AML-193 (cell line): ENCODE measurements at regions not wholly inside any gene's neighbourhood (a gene's known extent, or its start where the extent isn't known, plus 50 kb on each side); places are given as distances from the start of the nearest gene placed in this dataset.
A peak's percentile ranks its signal among the peaks of the same experiment; 100 is the strongest.

ENCODE experiments used
- DNase-seq, 2 experiments: peaks; one replicate each; lab custom pipeline; 2025; lab: John Stamatoyannopoulos, UW

DNA sequence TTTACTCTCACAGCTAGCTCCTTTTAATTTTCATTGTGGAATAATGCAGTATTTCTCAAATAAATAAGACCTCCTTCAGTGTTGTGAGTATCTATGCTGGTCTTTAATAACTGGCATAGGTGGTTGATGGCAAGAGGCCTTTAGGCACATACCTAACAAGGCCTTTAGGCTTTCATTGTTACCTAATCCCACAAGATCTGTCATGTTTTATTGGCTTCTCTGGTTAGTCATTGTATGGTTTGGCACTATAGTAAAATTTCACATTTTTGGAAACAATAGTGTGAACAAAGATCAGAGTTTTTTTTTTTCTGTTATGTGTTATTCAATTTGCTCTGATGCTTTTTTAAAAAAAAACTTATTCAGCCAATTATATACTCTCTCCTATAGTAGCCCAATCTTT lies 89.8 kb upstream of the NEUROD1 start:
- no peak for DNase-seq

DNA sequence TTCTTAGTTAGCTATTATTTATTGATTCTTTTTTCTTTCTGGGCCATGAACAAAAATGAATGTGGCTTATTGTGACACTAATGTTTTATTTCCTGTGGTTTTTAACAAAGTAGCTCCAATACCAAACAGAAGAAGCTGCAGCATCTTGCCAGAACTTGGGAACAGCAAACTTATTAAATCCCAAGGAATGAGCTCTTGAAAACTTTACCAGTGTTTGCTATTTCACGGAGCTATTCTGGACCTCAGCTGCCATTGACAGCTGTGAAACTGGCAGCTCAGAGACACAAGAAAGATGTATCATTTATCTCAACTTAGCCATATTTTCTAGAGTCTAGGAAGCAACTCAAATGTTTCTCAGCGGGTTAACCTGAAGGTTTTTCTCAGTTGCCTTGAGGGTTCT lies 91.0 kb upstream of the NEUROD1 start:
- no peak for DNase-seq

DNA sequence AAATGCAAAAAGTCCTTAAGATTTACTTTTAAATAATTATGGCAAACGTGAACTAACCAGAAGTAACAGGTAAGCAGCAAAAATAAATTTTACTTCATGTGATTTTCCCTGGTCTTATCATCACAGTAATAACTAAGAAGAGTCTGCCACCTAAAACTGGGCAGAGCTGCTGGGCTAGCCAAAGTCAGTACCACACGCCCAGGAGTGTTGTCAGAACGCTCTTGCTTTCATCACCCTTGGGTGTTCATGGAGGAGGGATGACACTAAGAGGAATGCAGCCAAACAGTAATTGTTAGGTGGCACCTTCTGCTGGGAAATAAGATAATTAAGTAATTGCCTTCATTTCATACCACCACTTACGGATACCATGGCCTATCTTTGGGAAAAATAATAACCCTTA lies 92.0 kb upstream of the NEUROD1 start:
- no peak for DNase-seq

DNA sequence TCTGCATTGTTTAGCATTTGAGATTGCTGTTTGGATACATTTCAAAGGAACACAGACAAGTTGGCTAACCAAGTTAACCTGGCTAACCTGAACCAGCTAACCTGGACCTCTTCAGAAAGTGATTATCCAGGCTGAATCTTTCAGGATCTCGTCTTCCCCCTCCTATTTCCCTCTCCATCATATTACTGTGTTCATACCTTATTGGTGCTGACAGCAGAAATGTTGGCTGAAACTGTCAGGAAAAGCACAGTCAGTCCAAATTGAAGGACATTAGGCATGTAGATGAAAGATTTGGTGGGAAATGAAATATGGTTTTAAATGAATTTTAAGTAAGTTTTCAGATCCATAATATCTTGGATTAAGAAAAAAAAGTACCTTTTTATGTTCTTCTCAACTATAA lies 92.5 kb upstream of the NEUROD1 start:
- no peak for DNase-seq

DNA sequence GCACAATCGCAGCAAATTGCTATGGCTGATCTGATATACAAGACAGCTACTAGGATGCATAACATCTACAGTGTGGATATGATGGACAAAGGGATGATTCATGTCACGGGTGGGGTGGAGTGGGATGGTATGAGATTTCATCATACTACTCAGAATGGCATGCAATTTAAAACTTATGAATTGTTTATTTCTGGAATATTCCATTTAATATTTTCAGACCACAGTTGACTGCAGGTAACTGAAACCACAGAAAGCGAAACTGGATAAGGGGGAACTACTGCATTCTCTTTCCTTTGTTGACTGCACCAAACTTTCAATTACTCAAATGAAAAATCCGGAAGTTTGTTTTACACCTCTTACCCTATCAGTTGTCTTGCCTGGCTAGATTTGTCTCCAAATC lies 94.4 kb upstream of the NEUROD1 start:
- DNase-seq, result no peak

DNA sequence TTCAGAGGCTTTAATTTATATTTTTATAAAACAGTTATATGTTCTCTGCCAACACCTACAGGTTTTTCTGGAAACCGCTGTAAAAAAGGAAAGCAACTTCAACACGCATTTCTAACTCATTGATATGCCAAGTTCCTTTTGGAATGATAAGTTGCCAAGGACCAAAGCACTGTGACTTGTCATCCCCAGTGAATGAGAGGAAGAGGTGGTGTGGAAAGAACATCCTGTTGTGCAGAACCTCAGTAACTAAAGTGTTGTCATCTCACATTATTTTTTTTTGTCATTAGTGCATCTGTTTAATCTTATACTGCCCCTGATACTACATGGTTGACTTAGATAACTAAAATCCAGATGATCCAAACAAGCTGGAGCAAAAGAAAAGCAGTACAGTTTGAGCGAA lies 96.0 kb upstream of the NEUROD1 start:
- no peak for DNase-seq

DNA sequence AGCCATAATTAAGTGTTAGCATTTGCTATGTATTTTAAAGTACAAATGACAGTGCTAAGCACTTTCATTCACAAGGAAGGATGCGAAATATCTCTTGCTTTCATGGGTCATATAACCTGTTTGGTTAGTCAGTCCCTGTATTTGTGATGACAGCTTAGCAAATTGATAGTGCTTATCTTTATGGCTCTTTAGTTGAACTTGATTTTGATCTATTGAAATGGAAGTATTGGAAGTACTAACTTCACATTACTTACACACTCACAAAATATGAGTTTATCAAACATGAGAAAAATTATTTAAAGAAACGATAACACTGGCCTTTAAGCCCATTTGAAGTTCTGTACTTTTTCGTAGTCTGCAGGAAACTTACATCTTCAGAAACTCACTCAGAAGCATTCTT lies 97.4 kb upstream of the NEUROD1 start:
- no peak for DNase-seq

DNA sequence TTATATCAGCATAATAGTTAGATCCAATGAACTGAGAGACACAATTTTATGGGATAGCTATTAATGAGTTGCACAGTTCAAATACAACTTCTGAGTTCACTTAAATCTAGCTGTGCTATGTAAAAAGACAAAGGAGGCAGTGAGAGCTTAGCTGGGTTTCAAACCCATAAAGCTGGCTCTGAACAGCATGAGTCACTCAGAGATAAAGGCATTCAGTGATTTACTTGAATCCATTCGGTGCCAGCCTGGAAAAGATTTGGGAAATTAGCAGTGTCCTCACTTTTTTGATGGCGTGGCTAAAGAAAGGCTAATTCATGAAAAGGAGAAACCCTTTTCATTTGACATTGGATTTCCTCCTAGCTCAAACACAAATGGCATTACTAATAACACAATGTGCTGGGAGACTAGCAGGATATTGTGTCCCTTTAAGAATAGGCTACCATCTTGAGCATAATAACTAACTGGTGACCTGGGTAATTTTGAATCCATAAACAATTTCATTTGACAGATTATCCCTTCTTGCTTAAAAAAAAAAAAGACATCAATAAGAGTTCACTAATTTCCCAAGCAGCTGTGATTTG lies 98.4 kb upstream of the NEUROD1 start:
- DNase-seq, result no peak

DNA sequence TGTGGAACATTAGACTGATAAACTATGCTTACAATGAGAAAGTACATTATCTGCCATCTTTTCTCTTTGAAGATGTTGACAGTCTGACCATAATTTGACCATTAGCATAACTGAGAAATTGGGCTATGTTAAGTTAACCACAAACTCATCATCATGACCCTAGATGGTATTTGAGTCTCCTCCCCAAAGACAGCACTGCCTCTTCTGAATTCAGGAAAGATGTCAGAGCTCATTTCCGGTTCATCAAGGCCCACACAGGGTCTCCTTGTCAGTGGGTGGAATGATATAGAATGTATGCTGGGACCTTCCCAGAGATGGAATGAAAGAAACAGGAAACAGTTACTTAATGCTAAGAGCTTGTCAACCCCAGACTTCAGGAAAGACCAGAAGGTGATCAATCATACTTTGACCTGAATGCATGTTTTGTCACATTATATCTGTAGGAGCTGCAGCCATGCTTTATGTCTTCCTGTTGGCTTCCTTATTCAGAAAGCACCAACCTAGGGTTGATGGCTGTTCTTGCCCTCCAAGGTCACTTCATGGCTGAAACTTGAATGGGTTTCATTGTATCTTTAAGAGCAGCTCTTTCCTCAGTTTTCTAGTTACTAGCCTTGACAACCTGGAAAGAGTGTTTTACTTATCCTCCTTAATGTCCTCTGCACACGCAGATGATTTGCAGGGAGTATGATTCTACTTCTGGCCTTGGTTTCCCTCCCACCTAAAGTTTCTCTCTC lies 99.1 kb upstream of the NEUROD1 start:
- no peak for DNase-seq

DNA sequence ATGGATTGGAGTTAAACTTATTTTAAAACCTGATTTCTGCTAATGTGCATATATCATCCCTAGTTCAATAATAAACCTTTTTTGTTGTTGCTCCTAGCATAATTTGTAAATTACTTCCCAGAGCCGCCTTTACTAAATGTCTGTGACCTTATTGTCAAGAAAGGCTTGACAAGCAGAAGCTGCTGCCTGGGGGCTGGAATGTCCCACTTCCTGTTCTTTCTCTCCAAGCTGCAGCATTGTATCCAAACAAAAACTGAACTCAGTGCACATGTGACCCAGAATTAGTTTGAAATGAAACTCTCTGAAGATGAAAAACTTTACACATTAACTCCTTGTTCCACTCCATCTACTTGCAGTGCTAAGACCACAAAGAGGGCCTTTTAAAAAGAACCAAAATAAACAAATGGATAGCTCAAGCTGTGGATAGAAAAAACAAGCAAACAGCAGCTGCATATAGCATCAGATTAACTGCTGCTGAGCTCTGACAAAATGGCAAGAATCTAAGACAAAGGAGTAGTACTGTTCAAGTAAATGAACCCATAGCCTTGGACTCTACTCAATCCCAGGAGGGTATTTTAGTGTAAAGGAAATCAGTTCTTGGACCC lies 99.8 kb upstream of the NEUROD1 start:
- DNase-seq, result no peak

DNA sequence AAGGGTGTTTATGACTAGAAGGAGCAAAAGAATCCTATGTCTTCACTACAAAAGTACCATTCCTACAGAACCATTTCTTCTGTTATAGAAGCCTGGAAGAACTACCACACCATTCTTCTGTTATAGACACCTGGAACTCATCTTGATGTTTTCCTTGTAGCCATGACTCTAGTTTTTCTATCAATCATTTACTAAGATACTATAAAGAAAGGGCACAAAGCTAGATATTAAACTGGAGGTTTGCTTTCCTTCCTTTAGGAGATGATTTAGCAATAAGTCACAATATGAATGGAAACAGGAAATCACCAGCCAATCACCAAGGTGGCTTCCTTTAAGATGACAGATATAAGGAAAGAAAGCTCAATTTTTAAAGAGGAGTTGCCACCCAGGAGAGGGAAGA lies 100.3 kb upstream of the NEUROD1 start:
- DNase-seq, result no peak

DNA sequence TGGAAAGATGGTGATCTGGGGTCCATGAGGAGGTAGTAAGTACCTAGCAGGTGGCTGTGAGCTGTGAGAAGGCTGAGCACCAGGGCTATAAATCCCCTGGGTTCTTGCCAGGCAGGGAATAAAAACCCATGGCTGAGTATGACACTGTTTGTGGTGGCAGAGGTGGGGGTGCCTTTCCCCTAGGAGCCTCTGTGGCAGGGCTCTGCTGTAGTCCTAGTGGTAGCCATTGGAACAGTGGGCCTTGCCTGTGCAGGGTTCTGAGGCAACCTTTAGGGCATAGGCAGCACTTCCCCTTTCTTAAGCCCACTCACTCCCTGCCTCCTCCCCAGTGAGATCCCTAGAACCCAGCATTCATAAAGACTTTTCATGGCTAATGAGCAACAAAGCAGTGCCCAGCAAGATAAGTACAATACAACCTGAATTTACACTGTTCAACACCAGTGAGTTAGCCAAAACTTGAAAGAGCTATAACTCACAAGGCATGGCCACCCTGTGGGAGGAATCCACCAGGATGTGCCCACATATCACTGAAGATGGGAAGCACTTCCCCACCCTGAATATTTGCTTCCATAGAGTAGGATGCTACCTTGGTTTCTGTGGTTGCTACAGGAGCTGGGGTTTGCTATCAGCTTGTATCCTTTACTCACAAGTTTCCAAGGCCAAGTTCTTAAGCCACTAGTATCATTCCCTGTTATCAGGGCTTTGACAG lies 100.9 kb upstream of the NEUROD1 start:
- peak; percentile 32 to 35 for DNase-seq

DNA sequence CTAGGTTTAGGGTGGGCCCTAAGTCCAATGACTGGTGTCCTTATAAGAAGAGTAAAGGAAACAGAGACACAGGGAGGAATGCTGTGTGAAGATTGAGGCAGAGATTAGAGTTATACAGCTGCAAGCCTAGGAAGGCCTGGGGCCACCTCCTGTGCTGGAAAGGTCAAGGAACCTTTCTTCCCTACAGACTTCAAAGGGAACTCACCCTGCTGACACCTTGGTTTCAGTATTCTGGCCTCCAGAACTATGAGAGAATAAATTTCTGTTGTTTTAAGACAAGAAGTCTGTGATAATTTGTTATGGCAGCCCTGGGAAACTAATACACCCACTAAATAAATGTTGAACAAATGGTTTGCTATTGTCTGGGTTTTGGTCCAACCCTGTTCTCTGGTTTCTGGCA lies 102.3 kb upstream of the NEUROD1 start:
- no peak for DNase-seq

DNA sequence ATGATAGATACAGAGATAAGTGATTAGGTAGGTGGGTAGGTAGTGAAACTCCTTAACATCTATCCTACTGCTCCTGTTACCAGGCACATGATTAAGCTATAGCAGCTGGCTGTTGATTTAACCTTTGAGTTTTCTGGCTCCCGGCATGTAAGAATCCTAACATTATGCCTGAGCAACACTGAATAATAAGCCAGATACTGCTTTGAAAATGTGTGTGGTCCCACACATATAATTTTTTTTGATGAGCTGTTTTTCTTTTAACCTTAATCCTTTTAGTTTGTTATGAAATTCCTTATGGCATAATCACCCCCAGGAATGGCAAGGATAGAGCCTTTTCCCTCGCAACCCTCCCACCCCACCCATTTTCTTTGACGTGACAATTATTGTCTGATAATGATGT lies 104.2 kb upstream of the NEUROD1 start:
- DNase-seq, result no peak

DNA sequence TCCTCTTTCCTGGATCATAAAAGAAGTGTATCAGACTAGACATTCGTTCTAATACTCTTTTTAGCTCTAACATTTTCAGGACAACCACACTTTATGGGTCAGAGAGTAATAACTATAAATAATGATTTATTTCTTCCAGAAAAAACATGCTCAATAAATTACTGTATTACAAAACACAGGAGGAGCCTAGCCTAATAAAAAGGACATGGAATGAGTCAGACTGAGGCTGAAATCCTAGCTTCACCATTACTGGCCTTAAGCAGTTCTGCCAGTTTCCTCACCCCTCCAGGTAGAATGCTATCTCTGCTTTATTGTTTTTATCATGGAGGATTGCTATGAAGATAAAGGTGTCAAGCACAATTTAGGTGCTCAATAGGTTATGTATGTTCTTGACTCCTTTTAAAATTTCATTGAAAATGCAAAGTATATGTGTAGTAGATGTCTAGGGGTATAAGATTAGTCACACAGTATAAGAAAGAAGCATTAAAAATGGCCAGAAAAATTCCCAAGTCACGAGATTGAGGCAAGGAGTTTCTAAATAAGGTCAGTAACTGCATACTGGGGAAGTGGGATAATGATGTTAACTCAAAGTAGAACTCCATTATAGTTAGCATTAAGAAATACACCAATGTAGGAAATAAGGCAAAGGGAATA lies 105.5 kb upstream of the NEUROD1 start:
- no peak for DNase-seq

DNA sequence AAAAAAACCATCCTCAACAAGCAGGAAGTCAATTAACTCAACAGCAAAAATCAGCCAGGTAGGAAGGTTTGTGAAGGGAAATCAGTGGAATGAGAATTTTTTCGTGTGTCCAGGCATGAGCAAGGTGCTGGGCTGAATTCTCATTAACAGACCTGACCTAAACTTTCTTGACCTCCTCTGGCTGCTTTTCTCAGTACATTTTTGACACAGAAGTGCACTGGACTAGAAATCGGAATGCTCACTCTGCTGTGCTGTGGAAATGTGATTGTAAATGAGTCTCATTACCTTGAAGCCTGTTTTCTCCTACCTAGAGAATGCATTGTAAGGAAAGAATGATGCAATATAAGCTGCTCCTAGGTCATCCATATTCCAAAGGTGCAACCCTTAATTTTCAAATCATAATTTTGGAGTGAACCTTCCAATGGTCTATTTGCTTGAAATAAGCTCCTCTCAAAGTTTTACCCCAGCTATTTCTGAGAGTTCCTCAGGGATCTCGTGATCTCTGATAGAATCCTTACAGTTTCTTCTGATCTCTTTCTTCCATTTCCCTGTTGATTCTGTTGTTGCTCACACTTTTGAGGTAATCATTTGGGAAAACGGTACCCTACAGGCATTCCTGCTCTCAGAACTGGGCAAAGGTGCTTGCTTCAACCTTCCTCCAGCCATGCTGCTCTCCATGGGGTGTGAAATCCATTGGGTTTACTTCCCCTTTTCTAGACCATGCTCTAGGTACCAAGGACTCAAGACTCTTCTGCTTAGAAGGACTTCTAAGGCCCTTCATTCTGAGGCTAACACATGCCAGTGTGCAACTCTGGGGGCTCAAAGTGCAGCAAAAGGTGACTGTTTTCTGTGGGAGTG lies 104.9 kb upstream of the ITPRID2 start:
- DNase-seq, result no peak

DNA sequence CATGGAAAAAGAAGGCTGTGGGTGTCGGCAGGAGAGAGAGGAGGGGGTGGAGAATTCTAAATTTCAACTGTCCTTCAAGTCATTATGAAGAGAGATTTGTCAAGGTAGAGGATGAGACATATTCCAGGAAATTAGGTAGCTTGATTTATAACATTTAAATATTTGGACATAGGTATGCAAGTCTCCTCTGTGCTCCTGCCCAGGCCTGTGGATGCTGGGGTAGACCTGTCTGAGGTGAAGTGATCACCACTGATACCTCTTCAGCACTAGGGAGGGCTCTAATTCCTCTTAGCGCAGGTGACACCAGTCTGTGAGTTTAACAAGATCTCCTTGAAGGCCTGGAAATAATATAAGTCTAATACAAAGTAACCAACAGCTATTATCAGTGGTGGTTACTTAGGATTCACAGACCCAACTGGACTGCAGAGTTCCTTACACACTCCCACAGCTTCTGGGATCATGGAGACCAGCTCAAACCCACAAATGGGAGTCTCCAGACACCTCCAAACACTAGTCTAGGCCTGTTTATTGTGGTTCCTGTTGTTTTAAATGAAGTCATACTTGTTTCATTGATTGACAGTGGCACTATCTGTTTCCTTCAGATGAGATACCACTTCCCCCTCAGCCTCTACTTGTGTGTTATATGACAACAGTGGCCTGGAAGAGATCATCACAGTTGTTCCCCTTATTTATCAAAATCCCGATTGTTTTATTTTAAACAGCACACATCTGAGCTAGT lies 104.1 kb upstream of the ITPRID2 start:
- DNase-seq, result no peak

DNA sequence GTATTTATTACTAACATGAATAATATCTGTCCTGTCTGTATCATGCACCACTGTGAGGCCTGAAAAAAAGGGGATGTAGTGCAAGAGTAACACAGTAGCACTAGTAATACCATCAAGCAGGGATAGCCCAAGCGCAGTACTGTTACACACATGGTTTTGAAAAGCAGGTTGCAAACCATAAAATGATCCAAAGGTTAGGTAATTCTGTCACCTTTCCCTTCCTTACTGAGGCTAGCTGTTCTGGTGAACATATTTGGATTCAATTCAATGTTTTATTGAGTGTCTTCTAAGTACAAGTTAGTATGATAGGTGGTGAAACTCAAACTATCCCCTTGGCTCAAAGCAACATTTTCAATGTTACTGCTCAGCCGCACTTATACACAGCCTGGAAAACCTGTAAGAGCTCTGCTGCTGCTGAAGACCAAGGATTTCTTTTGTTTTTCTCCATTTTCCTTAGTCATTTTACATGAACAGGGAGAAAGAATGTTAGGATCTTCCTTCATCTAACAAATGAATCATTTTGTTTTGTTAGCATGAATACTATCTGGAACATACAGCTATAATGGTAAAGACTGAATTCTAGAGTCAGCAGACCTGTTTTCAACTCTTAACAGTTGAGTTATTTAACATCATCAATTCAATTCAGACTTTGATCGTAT lies 102.5 kb upstream of the ITPRID2 start:
- DNase-seq, result no peak

DNA sequence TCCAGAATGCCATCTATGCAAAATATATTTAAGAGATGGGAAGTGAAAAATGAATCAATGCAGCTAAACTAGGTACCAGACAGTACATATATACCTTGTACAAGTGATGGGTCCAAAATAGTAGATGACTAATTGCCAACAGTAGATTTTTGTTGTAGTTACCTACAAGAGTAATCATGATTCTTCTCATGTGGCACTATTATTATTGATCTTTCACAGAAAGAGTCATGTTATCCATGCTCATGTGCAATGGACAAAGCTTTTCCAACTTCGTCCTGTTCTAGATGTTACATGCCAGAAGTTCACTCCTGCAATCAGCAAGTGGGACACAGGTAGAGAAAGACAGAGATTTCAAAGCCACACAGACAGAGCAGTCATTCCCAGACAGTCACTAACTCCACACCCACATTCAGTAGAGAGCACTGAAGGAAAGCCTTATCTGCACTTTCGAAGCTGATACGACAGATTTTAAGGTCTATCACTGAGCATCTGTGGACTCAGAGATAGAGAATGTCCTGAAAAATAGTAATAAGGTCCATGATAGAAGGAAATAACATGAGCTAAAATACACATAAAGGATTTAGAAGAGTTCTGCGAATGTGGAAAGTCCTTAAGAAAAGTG lies 101.6 kb upstream of the ITPRID2 start:
- no peak for DNase-seq
